Thoracic aorta (tissue), 2 donors: ENCODE measurements at regions not wholly inside any gene's neighbourhood (a gene's known extent, or its start where the extent isn't known, plus 50 kb on each side); places are given as distances from the start of the nearest gene placed in this dataset.

Experiments
- ATAC-seq: fragments of 150-250 bp; one replicate; pipeline ENCODE4 v1.8.0; 2017; ENCODE audit warnings: low read depth; ENCODE audit not compliant: insufficient number of reproducible peaks, low FRiP score
- DNase-seq: peaks from one replicate; pipeline ENCODE4 v3.0.0-alpha.2; 2020; ENCODE audit warnings: low spot score
- H3K27ac ChIP-seq, 2 donors: fragments of 200-600 bp; sonication (generic); 1 replicate in 1 of 2; 2 replicates in 1 of 2; pipeline ENCODE4 v1.5.1; 2016; ENCODE audit warnings: mild to moderate bottlenecking in 2 of 2, moderate library complexity in 2 of 2
- H3K27me3 ChIP-seq: fragments of 200-600 bp; sonication (generic); replicated peaks from 2 replicates; pipeline ENCODE4 v1.6.0; 2016; ENCODE audit warnings: mild to moderate bottlenecking; ENCODE audit not compliant: insufficient read depth
- H3K36me3 ChIP-seq: fragments of 200-600 bp; sonication (generic); one replicate; pipeline ENCODE4 v1.5.1; 2016
- H3K4me1 ChIP-seq, 2 donors: fragments of 200-600 bp; sonication (generic); 1 replicate in 1 of 2; 2 replicates in 1 of 2; pipeline versions ENCODE4 v1.5.1 to v1.6.0; 2016; ENCODE audit warnings: low read depth in 2 of 2, mild to moderate bottlenecking in 1 of 2; ENCODE audit not compliant: control insufficient read depth in 1 of 2
- H3K4me3 ChIP-seq: fragments of 200-600 bp; sonication (generic); 2 replicates; pipeline ENCODE4 v1.5.1; 2016; ENCODE audit warnings: mild to moderate bottlenecking
- H3K9me3 ChIP-seq: fragments of 200-600 bp; sonication (generic); 2 replicates; pipeline ENCODE4 v1.5.1; 2016
- TF ChIP-seq, protein P1 (sequence below): fragments of 200-600 bp; sonication (generic); IDR thresholded peaks from one replicate; pipeline ENCODE4 v1.5.1; 2019; ENCODE audit warnings: antibody characterized with exemption

DNA sequence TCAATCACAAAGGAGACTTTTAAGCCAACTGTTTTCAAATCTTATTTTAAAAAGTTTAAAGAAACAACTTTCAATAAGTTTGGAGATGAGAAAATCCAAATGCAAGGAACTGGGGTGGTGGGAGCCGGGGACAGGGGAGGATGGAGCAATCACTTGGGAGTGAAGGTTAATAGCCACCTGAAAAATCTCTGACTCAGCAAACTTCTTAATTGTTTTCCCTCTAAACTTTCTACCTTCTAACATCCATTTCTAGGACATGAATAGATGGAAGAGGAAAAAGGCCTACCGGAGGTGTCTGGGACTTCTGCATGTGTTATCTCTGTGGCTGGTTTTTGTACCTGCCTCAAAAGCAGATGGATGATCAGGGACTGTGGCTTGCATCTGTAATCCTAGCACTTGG is 360.6 kb downstream of the OSTF1 start:
- no peak overlapping the region for H3K27ac ChIP-seq
- no peaks in the 10 kb centered on the region for H3K9me3 ChIP-seq
- no peak overlapping the region for H3K4me3 ChIP-seq
- H3K36me3 ChIP-seq, result no peaks in the 10 kb centered on the region
- no peaks in the 10 kb centered on the region for H3K27me3 ChIP-seq
- peaks cover 18 to 37% of the 10 kb centered on the region in 2 donors for H3K4me1 ChIP-seq
- DNase-seq, result no peak
- ATAC-seq, result no peak
- TF ChIP-seq, protein P1, sequence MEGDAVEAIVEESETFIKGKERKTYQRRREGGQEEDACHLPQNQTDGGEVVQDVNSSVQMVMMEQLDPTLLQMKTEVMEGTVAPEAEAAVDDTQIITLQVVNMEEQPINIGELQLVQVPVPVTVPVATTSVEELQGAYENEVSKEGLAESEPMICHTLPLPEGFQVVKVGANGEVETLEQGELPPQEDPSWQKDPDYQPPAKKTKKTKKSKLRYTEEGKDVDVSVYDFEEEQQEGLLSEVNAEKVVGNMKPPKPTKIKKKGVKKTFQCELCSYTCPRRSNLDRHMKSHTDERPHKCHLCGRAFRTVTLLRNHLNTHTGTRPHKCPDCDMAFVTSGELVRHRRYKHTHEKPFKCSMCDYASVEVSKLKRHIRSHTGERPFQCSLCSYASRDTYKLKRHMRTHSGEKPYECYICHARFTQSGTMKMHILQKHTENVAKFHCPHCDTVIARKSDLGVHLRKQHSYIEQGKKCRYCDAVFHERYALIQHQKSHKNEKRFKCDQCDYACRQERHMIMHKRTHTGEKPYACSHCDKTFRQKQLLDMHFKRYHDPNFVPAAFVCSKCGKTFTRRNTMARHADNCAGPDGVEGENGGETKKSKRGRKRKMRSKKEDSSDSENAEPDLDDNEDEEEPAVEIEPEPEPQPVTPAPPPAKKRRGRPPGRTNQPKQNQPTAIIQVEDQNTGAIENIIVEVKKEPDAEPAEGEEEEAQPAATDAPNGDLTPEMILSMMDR, result no peak

DNA sequence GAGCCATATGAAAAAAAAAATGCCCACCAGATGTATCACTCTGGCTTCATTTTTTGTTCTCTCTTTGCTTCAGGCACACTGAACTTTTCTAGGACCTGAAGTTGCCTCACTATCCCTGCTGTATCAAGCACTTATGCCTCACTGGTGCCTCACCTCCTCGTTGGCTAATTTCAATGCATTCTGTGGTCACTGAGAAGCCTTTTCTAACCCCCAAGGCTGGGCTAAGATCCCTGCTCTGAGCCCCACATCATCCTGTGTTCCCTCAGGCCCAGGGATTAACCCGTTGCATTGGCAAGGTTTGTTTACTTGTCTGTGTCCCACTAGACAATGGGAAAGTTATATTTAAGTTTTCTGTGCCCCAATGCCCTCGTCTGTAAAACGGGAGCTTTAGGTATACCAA is 362.7 kb downstream of the OSTF1 start:
- Histone ChIP-seq H3K27ac (peak overlapping the region in 1 of 2 donors; percentile 34), H3K4me1 (peaks cover 18 to 49% of the 10 kb centered on the region in 2 donors)
- DNase-seq, result no peak

DNA sequence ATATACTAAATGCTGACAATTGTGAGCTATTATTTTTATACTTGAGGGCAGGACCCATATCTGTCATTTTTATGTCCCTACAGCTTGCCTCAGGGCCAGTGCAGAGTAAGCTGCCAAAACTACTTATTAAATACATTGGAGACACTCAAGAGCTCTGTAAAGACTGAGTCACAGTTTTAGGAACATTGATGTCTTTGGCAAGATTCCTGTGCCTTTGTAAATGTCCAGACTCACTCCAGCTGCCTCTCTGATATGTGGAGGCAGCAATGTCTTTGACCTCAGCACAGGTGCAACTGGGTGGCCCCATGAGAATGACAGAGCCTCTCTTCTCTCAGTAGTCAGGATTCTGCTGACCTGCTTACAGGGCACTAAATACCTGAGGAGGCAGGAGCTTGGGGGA is 363.2 kb downstream of the OSTF1 start:
- no peaks in the 10 kb centered on the region for H3K27me3 ChIP-seq
- ATAC-seq, result peak; percentile 44
- DNase-seq, result no peak

More for the DNA sequence above, 362.7 kb downstream of the OSTF1 start:
- TF ChIP-seq, protein P1, result no peak
- no peaks in the 10 kb centered on the region for H3K27me3 ChIP-seq
- H3K9me3 ChIP-seq, result no peaks in the 10 kb centered on the region
- H3K4me3 ChIP-seq, result no peak overlapping the region
- no peaks in the 10 kb centered on the region for H3K36me3 ChIP-seq
- ATAC-seq, result no peak

DNA sequence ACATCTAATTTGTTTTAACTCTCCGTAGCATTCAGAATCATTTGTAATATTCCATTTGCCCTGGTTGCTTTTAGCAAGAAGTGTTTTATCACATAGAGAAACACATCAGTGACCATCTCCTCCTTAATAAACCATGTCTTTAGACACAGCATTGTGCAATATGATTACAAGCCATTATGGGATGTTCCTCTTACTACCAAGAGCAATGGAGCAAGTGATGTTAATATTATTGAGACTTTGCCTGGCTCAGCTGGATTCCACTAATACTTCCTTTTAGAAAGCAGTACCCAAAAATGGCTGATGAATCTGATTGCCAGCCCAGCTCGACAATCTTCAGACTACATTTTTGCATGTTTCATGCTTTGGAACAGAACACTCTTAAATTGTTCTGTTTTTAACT is 364.2 kb downstream of the OSTF1 start:
- H3K36me3 ChIP-seq, result no peaks in the 10 kb centered on the region
- H3K4me3 ChIP-seq, result no peak overlapping the region
- ATAC-seq, result no peak
- H3K9me3 ChIP-seq, result no peaks in the 10 kb centered on the region
- H3K27me3 ChIP-seq, result no peaks in the 10 kb centered on the region
- H3K4me1 ChIP-seq, result peaks cover 18 to 49% of the 10 kb centered on the region in 2 donors
- peak overlapping the region in 1 of 2 donors; percentile 22 for H3K27ac ChIP-seq
- DNase-seq, result no peak
- TF ChIP-seq, protein P1, result no peak

More for the DNA sequence above, 363.2 kb downstream of the OSTF1 start:
- TF ChIP-seq, protein P1, result no peak
- Histone ChIP-seq H3K4me3 (no peak overlapping the region), H3K36me3 (no peaks in the 10 kb centered on the region), H3K27ac (peak overlapping the region; percentile 18 to 34), H3K4me1 (peaks cover 18 to 49% of the 10 kb centered on the region in 2 donors), H3K9me3 (no peaks in the 10 kb centered on the region)

DNA sequence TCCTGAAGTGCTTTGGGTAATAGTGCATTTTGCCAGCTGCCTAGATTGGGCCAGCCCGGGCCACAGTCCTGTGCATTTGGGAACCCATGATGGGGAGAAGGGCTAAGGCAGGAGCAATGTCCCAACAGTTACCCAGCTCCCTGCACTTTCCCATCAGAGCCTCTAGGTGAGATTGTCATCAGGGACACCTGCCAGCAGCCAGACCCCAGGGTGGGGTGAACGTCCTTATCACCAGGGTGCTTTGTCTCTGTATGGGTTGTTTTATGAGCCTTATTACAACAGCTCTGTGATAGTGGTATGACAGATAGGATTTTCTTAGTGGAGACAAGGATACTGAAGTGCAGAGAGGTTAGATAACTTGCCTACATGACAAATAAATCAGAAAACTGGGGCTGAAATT is 365.7 kb downstream of the OSTF1 start:
- Histone ChIP-seq H3K4me3 (no peak overlapping the region), H3K4me1 (peaks cover 18 to 42% of the 10 kb centered on the region in 2 donors), H3K27ac (no peak overlapping the region), H3K27me3 (no peaks in the 10 kb centered on the region), H3K36me3 (no peaks in the 10 kb centered on the region), H3K9me3 (no peaks in the 10 kb centered on the region)
- DNase-seq (no peak), ATAC-seq (no peak)
- TF ChIP-seq, protein P1, result no peak
